ENCODE measurements at regions not wholly inside any gene's neighbourhood (a gene's known extent, or its start where the extent isn't known, plus 50 kb on each side); places are given as distances from the start of the nearest gene placed in this dataset.
"Not testable (repeated sequence)": the region's sequence is repeated elsewhere in the genome, so short reads cannot be mapped to it uniquely, and the experiment has no call there.

DNA sequence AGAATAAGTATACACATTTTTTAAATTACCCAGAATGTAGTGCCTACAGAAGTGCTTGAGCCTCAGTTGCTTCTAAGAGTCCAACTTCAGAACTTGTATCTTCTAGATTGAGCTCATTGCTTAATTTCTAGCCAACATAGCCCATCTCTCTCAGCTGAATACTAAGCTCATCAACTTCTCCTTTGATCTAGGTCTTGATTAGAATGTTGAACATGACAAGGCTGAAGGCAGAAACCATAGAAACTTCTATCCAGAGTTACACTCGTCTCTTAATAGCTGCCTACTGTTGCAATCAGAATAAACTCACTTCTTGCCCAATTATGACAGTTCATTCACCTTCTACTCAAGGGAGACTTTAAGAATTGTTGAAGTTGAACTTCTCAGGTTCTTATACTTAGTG lies 327.3 kb upstream of the THBS1 start:
- H3K4me3 ChIP-seq (ENCODE audit: control insufficient read depth, low read depth, low read length) = no peak overlapping the region
- DNase-seq (ENCODE audit: low read depth) = no peak
- TF ChIP-seq, protein P1, sequence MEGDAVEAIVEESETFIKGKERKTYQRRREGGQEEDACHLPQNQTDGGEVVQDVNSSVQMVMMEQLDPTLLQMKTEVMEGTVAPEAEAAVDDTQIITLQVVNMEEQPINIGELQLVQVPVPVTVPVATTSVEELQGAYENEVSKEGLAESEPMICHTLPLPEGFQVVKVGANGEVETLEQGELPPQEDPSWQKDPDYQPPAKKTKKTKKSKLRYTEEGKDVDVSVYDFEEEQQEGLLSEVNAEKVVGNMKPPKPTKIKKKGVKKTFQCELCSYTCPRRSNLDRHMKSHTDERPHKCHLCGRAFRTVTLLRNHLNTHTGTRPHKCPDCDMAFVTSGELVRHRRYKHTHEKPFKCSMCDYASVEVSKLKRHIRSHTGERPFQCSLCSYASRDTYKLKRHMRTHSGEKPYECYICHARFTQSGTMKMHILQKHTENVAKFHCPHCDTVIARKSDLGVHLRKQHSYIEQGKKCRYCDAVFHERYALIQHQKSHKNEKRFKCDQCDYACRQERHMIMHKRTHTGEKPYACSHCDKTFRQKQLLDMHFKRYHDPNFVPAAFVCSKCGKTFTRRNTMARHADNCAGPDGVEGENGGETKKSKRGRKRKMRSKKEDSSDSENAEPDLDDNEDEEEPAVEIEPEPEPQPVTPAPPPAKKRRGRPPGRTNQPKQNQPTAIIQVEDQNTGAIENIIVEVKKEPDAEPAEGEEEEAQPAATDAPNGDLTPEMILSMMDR (IDR thresholded peaks at IDR 0.05; ENCODE audit: control insufficient read depth, insufficient read depth, low read depth, low read length, missing control alignments) = no peak

DNA sequence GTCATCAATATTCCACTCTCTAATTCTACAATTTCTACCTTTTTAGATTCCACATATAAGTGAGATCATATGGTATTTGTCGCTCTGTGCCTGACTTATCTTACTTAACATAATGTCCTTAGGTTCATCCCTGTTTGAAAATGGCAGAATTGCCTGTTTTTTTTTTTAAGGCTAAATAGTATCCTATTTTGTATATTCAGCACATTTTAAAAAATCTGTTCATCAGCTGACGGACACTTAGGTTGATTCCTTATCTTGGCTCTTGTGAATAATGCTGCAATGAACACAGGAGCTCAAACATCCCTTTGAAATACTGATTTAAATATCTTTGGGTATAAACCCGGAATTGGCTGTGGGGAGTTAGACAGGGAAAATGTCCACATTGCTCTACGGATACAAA lies 326.7 kb upstream of the THBS1 start:
- TF ChIP-seq, protein P1 (IDR thresholded peaks at IDR 0.05; ENCODE audit: control insufficient read depth, insufficient read depth, low read depth, low read length, missing control alignments) = no peak
- DNase-seq (ENCODE audit: low read depth) = no peak

DNA sequence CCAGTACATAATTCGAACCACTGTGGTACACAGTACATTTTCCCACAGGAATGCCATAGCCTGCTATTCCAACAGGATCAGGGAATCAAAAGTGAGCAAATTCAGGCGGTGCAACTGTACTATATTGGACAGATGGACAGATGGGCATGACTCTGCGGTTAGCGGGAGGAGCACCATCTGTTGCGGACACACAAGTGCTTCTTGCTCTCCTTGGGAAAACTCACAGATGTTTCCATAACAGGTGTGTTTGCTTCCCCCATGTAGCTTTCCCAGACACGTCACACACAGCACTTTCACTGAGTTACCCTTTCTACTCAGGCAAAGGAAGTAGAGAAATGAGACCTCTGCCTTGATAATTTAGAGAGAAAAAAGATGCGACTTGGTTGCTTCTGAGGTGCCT lies 325.1 kb upstream of the THBS1 start:
- TF ChIP-seq, protein P1 (IDR thresholded peaks at IDR 0.05; ENCODE audit: control insufficient read depth, insufficient read depth, low read depth, low read length, missing control alignments) = no peak
- DNase-seq (ENCODE audit: low read depth) = no peak

More for the DNA sequence above, 326.7 kb upstream of the THBS1 start:
- H3K4me3 ChIP-seq (ENCODE audit: control insufficient read depth, low read depth, low read length) = no peak overlapping the region

DNA sequence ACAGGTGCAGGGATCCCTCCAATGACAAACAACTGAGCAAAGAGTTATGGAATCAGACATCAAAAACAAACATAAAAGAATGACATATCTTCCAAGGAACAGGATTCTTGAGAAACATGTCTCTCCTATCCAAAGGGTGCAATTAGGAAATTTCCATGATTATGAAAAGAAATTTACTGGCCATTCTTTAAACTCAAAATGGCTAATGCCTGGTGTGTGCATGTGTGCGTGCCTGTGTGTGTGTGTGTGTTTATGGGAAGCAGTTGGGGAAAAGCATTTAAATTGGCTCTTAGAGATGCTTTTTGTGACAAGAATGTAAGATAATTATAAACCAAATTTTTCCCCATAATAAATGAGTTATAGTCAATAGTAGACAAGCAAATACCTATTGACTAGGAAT lies 320.5 kb upstream of the THBS1 start:
- H3K4me3 ChIP-seq (ENCODE audit: control insufficient read depth, low read depth, low read length) = no peak overlapping the region
- no peak for DNase-seq (ENCODE audit: low read depth)

More for the DNA sequence above, 325.1 kb upstream of the THBS1 start:
- no peak overlapping the region for H3K4me3 ChIP-seq (ENCODE audit: control insufficient read depth, low read depth, low read length)

DNA sequence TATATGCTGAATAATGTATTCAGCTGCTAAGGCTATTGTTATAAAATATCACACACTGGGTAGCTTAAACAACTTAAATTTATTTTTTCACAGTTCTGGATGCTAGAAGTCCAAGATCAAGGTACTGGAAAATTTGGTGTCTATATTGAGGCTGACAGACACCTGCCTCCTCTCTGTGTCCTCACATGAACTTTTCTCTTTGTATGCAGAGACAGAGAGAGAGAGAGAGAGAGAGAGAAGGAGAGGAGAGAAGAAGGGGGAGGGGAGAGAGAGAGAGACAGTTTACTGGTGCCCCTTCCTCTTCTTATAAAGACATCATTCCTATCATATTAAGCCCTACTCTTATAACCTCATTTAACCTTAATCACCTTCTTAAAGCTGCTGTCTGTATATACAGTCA lies 320.1 kb upstream of the THBS1 start:
- DNase-seq (ENCODE audit: low read depth) = no peak
- TF ChIP-seq, protein P1 (IDR thresholded peaks at IDR 0.05; ENCODE audit: control insufficient read depth, insufficient read depth, low read depth, low read length, missing control alignments) = no peak
- H3K4me3 ChIP-seq (ENCODE audit: control insufficient read depth, low read depth, low read length) = no peak overlapping the region

More for the DNA sequence above, 320.5 kb upstream of the THBS1 start:
- TF ChIP-seq, protein P1 (IDR thresholded peaks at IDR 0.05; ENCODE audit: control insufficient read depth, insufficient read depth, low read depth, low read length, missing control alignments) = no peak

DNA sequence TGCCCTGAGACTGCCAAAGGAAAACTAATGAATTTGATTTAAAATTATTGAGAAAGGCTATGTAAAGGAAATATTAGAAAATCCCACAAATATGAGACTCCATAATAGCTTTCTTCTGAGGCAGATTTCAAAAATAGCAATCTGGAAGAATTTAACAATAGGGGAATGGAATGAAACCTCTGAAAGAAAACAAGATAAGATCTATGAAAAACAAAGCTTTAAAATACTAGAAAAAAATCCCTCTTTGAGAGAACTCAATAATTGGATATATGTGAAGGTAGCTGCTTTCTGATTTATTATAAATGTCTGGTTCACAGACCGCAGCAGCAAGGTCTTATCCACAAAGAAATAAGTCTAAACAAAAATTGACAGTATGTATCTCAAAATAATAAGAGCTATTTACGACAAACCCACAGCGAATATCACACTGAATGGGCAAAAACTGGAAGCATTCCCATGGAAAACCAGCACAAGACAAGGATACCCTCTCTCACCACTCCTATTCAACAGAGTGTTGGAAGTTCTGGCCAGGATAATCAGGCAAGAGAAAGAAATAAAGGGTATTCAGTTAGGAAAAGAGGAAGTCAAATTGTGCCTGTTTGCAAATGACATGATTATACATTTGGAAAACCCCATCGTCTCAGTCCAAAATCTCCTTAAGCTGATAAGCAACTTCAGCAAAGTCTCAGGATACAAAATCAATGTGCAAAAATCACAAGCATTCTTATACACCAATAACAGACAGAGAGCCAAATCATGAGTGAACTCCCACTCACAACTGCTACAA lies 319.3 kb upstream of the THBS1 start:
- not testable (repeated sequence) for H3K4me3 ChIP-seq (ENCODE audit: control insufficient read depth, low read depth, low read length); DNase-seq (ENCODE audit: low read depth)

DNA sequence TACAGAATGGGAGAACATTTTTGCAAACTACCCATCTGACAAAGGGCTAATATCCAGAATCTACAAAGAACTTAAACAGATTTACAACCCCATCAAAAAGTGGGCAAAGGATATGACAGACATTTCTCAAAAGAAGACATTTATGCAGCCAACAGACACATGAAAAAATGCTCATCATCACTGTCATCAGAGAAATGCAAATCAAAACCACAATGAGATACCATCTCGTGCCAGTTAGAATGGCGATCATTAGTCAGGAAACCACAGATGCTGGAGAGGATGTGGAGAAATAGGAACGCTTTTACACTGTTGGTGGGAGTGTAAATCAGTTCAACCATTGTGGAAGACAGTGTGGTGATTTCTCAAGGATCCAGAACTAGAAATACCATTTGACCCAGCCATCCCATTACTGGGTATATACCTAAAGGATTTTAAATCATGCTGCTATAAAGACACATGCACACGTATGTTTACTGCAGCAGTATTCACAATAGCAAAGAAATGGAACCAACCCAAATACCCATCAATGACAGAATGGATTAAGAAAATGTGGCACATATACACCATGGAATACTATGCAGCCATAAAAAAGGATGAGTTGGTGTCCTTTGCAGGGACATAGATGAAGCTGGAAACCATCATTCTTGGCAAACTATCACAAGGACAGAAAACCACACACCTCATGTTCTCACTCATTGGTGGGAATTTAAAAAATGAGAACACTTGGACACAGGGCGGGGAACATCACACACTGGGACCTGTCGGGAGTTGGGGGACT lies 317.7 kb upstream of the THBS1 start:
- not testable (repeated sequence) for DNase-seq (ENCODE audit: low read depth); H3K4me3 ChIP-seq (ENCODE audit: control insufficient read depth, low read depth, low read length)

Data from AG09309 (cell line).